H9 (cell line): ENCODE measurements at regions not wholly inside any gene's neighbourhood (a gene's known extent, or its start where the extent isn't known, plus 50 kb on each side); places are given as distances from the start of the nearest gene placed in this dataset.

Source experiments
- DNase-seq: peaks from one replicate; pipeline ENCODE4 v3.0.0-alpha.2; 2017
- H2AFZ ChIP-seq: one replicate; pipeline ENCODE4 v1.6.1; 2013; ENCODE audit warnings: mild to moderate bottlenecking, low read length, control low read depth, moderate library complexity
- H2AK5ac ChIP-seq: 2 replicates; pipeline ENCODE4 v1.6.1; 2013; ENCODE audit warnings: low read length, control low read depth, mixed read lengths; ENCODE audit not compliant: insufficient read length
- H2BK120ac ChIP-seq: one replicate; pipeline ENCODE4 v1.6.1; 2013; ENCODE audit warnings: low read depth, mild to moderate bottlenecking, low read length, control low read depth, inconsistent platforms; ENCODE audit not compliant: poor library complexity, severe bottlenecking
- H2BK12ac ChIP-seq: 2 replicates; pipeline ENCODE4 v1.6.1; 2013; ENCODE audit warnings: low read length, control low read depth, mixed read lengths, low read depth; ENCODE audit not compliant: insufficient read length
- H2BK15ac ChIP-seq: 2 replicates; pipeline ENCODE4 v1.6.1; 2013; ENCODE audit warnings: low read depth, low read length, control low read depth
- H2BK20ac ChIP-seq: one replicate; pipeline ENCODE4 v1.6.1; 2013; ENCODE audit warnings: low read depth, mild to moderate bottlenecking, low read length, control low read depth, inconsistent platforms; ENCODE audit not compliant: poor library complexity, severe bottlenecking
- H2BK5ac ChIP-seq: 2 replicates; pipeline ENCODE4 v1.6.1; 2013; ENCODE audit warnings: low read length, control low read depth, mixed read lengths; ENCODE audit not compliant: insufficient read length
- H3K14ac ChIP-seq: 2 replicates; pipeline ENCODE4 v1.6.1; 2013; ENCODE audit warnings: low read length, control low read depth; ENCODE audit not compliant: insufficient read depth
- H3K18ac ChIP-seq: 2 replicates; pipeline ENCODE4 v1.6.1; 2013; ENCODE audit warnings: low read depth, mild to moderate bottlenecking, mixed read lengths, low read length, control low read depth; ENCODE audit not compliant: insufficient read length
- H3K23ac ChIP-seq: 2 replicates; pipeline ENCODE4 v1.6.1; 2013; ENCODE audit warnings: low read length, control low read depth, mixed read lengths, low read depth; ENCODE audit not compliant: insufficient read length
- H3K23me2 ChIP-seq: 2 replicates; pipeline ENCODE4 v1.6.1; 2013; ENCODE audit warnings: low read depth, mild to moderate bottlenecking, mixed read lengths, low read length, control low read depth; ENCODE audit not compliant: insufficient read length, poor library complexity, severe bottlenecking
- H3K27ac ChIP-seq: 2 replicates; pipeline ENCODE4 v1.5.1; 2013; ENCODE audit warnings: low read length, control low read depth, mixed read lengths, low read depth; ENCODE audit not compliant: insufficient read length
- H3K27me3 ChIP-seq: 2 replicates; pipeline ENCODE4 v1.6.1; 2013; ENCODE audit warnings: low read length, control low read depth, inconsistent platforms; ENCODE audit not compliant: insufficient read depth
- H3K4ac ChIP-seq: 2 replicates; pipeline ENCODE4 v1.6.1; 2013; ENCODE audit warnings: low read depth, mild to moderate bottlenecking, control low read depth, inconsistent platforms, low read length, moderate library complexity
- H3K4me1 ChIP-seq: 2 replicates; pipeline ENCODE4 v1.6.1; 2013; ENCODE audit warnings: low read length, control low read depth, inconsistent platforms; ENCODE audit not compliant: insufficient read depth
- H3K4me2 ChIP-seq: 2 replicates; pipeline ENCODE4 v1.6.1; 2013; ENCODE audit warnings: low read length, control low read depth, mixed read lengths; ENCODE audit not compliant: insufficient read length, insufficient read depth
- H3K56ac ChIP-seq: 2 replicates; pipeline ENCODE4 v1.6.1; 2013; ENCODE audit warnings: low read depth, mild to moderate bottlenecking, mixed read lengths, low read length, control low read depth; ENCODE audit not compliant: insufficient read length
- H3K79me1 ChIP-seq: 2 replicates; pipeline ENCODE4 v1.6.1; 2013; ENCODE audit warnings: low read depth, mild to moderate bottlenecking, moderate library complexity, low read length, control low read depth, inconsistent platforms; ENCODE audit not compliant: insufficient read depth, poor library complexity, severe bottlenecking
- H3K79me2 ChIP-seq: 2 replicates; pipeline ENCODE4 v1.6.1; 2013; ENCODE audit warnings: low read length, control low read depth, inconsistent platforms; ENCODE audit not compliant: insufficient read depth
- H3K9ac ChIP-seq: 2 replicates; pipeline ENCODE4 v1.6.1; 2013; ENCODE audit warnings: low read length, control low read depth, mixed read lengths; ENCODE audit not compliant: insufficient read length; ENCODE audit errors: extremely low read depth
- H3K9me3 ChIP-seq: one replicate; pipeline ENCODE4 v1.6.1; 2013; ENCODE audit warnings: low read depth, low read length, inconsistent platforms; ENCODE audit not compliant: control insufficient read depth
- H3T11ph ChIP-seq: one replicate; pipeline ENCODE4 v1.6.1; 2013; ENCODE audit warnings: mild to moderate bottlenecking, low read length, control low read depth, inconsistent platforms
- H4K20me1 ChIP-seq: one replicate; pipeline ENCODE4 v1.6.1; 2013; ENCODE audit not compliant: control insufficient read depth, insufficient read length, insufficient read depth
- H4K5ac ChIP-seq: 2 replicates; pipeline ENCODE4 v1.6.1; 2013; ENCODE audit warnings: low read depth, mild to moderate bottlenecking, mixed read lengths, low read length, control low read depth; ENCODE audit not compliant: insufficient read length
- H4K8ac ChIP-seq: replicated peaks from 2 replicates; pipeline ENCODE4 v1.6.1; 2013; ENCODE audit warnings: low read length, control low read depth, mixed read lengths, low read depth; ENCODE audit not compliant: insufficient read length
- H4K91ac ChIP-seq: 2 replicates; pipeline ENCODE4 v1.6.1; 2013; ENCODE audit warnings: low read depth, mild to moderate bottlenecking, moderate library complexity, mixed read lengths, low read length, control low read depth; ENCODE audit not compliant: insufficient read length
- H3K27ac Mint-ChIP-seq, 3 experiments: 2 replicates in 2 of 3; 3 replicates in 1 of 3; pipeline ENCODE4 v1.8.0; 2020 to 2021; ENCODE audit warnings: mixed read lengths in 3 of 3, mild to moderate bottlenecking in 1 of 3, moderate library complexity in 1 of 3
- H3K27me3 Mint-ChIP-seq: 2 replicates; pipeline ENCODE4 v1.8.0; 2021; ENCODE audit warnings: low read depth, mild to moderate bottlenecking, moderate library complexity, mixed read lengths
- H3K36me3 Mint-ChIP-seq, 3 experiments: 2 replicates in 2 of 3; 3 replicates in 1 of 3; pipeline ENCODE4 v1.8.0; 2020 to 2021; ENCODE audit warnings: low read depth in 3 of 3, mixed read lengths in 3 of 3; ENCODE audit not compliant: insufficient read depth in 1 of 3
- H3K4me1 Mint-ChIP-seq, 2 experiments: 2 replicates each; pipeline ENCODE4 v1.8.0; 2020; ENCODE audit warnings: mixed read lengths in 2 of 2
- H3K4me3 Mint-ChIP-seq, 2 experiments: 2 replicates in 1 of 2; 3 replicates in 1 of 2; pipeline ENCODE4 v1.8.0; 2020 to 2021; ENCODE audit warnings: mild to moderate bottlenecking in 2 of 2, mixed read lengths in 2 of 2, moderate library complexity in 1 of 2
- H3K9me3 Mint-ChIP-seq, 2 experiments: 2 replicates in 1 of 2; 3 replicates in 1 of 2; pipeline ENCODE4 v1.8.0; 2020; ENCODE audit warnings: mild to moderate bottlenecking in 2 of 2, mixed read lengths in 2 of 2, moderate library complexity in 1 of 2
- WGBS: extraction: QIAGEN DNeasy Blood & Tissue Kit; methylation state at CpG from one replicate; pipeline ENCODE4 v1.1.7; 2013; ENCODE audit warnings: missing lambda C conversion rate, low lambda C conversion rate, mixed read lengths; ENCODE audit not compliant: insufficient read length; ENCODE audit errors: extremely low coverage; 5-methylcytosine and 5-hydroxymethylcytosine counted together
- TF ChIP-seq, protein P1 (sequence below): fragments of 200-600 bp; sonication (generic); conservative IDR thresholded peaks from 3 replicates; pipeline ENCODE4 v1.8.0; 2021; ENCODE audit warnings: antibody characterized with exemption, mild to moderate bottlenecking

DNA sequence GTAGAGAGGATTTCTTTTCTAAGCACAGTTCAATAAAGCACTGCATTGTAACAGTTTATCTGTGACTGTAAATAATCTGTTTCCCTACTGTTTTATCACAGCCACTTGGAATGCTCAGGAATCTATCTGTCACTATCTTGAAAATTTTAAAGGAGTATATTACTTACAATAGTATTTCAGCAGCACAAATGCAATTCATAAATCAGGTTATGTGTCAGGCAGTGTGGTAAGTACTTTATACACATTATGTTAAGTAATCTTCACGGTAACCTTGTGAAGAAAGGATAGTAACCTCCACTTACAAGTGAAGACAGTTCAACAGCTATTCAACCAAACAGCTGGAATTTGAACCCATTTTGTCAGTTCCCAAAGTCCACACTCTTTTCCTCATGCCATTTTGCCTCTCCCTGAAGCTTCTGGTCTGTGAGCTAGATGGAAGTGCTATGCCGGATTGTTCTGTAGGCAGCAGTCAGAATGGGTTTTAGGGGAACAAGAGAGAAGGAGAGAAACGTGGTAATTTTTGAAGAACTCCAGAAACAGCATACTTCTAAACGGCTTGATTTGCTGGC lies 125.0 kb downstream of the KLF12 start:
- Histone ChIP-seq H3K4me1 (no peaks in the 10 kb centered on the region), H3K27ac (no peak overlapping the region), H2BK120ac (no peak overlapping the region), H3K23me2 (no peaks in the 10 kb centered on the region), H3K9me3 (no peaks in the 10 kb centered on the region), H4K8ac (no peak overlapping the region), H2BK12ac (no peak overlapping the region), H2BK15ac (no peak overlapping the region), H2AK5ac (no peak overlapping the region), H3T11ph (no peak overlapping the region), H3K4me2 (no peak overlapping the region), H3K79me1 (no peaks in the 10 kb centered on the region), H3K14ac (no peak overlapping the region), H2BK20ac (no peak overlapping the region), H4K5ac (no peak overlapping the region), H3K79me2 (no peaks in the 10 kb centered on the region), H3K23ac (no peak overlapping the region), H3K18ac (no peak overlapping the region), H2AFZ (no peak overlapping the region), H3K56ac (no peak overlapping the region), H4K20me1 (no peaks in the 10 kb centered on the region), H3K4ac (no peak overlapping the region), H3K27me3 (no peaks in the 10 kb centered on the region), H4K91ac (no peak overlapping the region), H3K9ac (no peak overlapping the region), H2BK5ac (no peak overlapping the region)
- Mint-ChIP-seq H3K4me1 (peaks cover 0 to 3% of the 10 kb centered on the region in 2 experiments; a peak in 1 of 4 replicates), H3K9me3 (no peaks in the 10 kb centered on the region), H3K27me3 (no peaks in the 10 kb centered on the region), H3K27ac (peak overlapping the region in 1 of 3 experiments; percentile 72; a peak in 1 of 7 replicates), H3K4me3 (no peak overlapping the region), H3K36me3 (no peaks in the 10 kb centered on the region)
- TF ChIP-seq, protein P1, sequence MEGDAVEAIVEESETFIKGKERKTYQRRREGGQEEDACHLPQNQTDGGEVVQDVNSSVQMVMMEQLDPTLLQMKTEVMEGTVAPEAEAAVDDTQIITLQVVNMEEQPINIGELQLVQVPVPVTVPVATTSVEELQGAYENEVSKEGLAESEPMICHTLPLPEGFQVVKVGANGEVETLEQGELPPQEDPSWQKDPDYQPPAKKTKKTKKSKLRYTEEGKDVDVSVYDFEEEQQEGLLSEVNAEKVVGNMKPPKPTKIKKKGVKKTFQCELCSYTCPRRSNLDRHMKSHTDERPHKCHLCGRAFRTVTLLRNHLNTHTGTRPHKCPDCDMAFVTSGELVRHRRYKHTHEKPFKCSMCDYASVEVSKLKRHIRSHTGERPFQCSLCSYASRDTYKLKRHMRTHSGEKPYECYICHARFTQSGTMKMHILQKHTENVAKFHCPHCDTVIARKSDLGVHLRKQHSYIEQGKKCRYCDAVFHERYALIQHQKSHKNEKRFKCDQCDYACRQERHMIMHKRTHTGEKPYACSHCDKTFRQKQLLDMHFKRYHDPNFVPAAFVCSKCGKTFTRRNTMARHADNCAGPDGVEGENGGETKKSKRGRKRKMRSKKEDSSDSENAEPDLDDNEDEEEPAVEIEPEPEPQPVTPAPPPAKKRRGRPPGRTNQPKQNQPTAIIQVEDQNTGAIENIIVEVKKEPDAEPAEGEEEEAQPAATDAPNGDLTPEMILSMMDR = no peak
- DNase-seq = no peak
- WGBS = no CpG with 5 or more reads among the region's 4 CpGs
